GM18858 (cell line): ENCODE measurements at regions not wholly inside any gene's neighbourhood (a gene's known extent, or its start where the extent isn't known, plus 50 kb on each side); places are given as distances from the start of the nearest gene placed in this dataset.

Experiments
- ATAC-seq: cut with Tn5 transposase; IDR thresholded peaks from one replicate; pipeline ENCODE4 v1.9.1; 2021; ENCODE audit not compliant: unreplicated experiment

- ATAC-seq: no peak
These were observed 95.6 kb upstream of the SLC14A2 start for GRCh38 chr18:45519411-45520280.

GRCh38 chr18:45521136-45521535 is 94.1 kb upstream of the SLC14A2 start:
- ATAC-seq: no peak

GRCh38 chr18:45521777-45522176 is 93.5 kb upstream of the SLC14A2 start:
- ATAC-seq: no peak

GRCh38 chr18:45522371-45522770 is 92.9 kb upstream of the SLC14A2 start:
- ATAC-seq: no peak

GRCh38 chr18:45525301-45525700 is 90.0 kb upstream of the SLC14A2 start:
- no peak for ATAC-seq

- ATAC-seq: no peak
These were observed 89.0 kb upstream of the SLC14A2 start for GRCh38 chr18:45526114-45526841.

GRCh38 chr18:45527891-45528290 is 87.4 kb upstream of the SLC14A2 start:
- ATAC-seq: no peak

- no peak for ATAC-seq
These were observed 86.5 kb upstream of the SLC14A2 start for GRCh38 chr18:45528712-45529336.

- no peak for ATAC-seq
These were observed 76.8 kb upstream of the SLC14A2 start for GRCh38 chr18:45538444-45538843.

- ATAC-seq: no peak
These were observed 75.8 kb upstream of the SLC14A2 start for GRCh38 chr18:45539491-45539891.

GRCh38 chr18:45540125-45540524 is 75.2 kb upstream of the SLC14A2 start:
- no peak for ATAC-seq

GRCh38 chr18:45541421-45541820 is 73.9 kb upstream of the SLC14A2 start:
- no peak for ATAC-seq

- no peak for ATAC-seq
These were observed 73.2 kb upstream of the SLC14A2 start for GRCh38 chr18:45542043-45542442.

- ATAC-seq: no peak
These were observed 67.4 kb upstream of the SLC14A2 start for GRCh38 chr18:45547910-45548309.

- ATAC-seq: no peak
These were observed 66.7 kb upstream of the SLC14A2 start for GRCh38 chr18:45548614-45549013.

GRCh38 chr18:45549290-45549689 is 66.0 kb upstream of the SLC14A2 start:
- no peak for ATAC-seq

- ATAC-seq: no peak
These were observed 64.0 kb upstream of the SLC14A2 start for GRCh38 chr18:45551142-45551815.

GRCh38 chr18:45553723-45554388 is 61.4 kb upstream of the SLC14A2 start:
- ATAC-seq: no peak

GRCh38 chr18:45554389-45554737 is 60.9 kb upstream of the SLC14A2 start:
- no peak for ATAC-seq

- no peak for ATAC-seq
These were observed 59.1 kb upstream of the SLC14A2 start for GRCh38 chr18:45556222-45556621.

- ATAC-seq: no peak
These were observed 58.0 kb upstream of the SLC14A2 start for GRCh38 chr18:45557287-45557686.
